Activated CD8-positive, alpha-beta memory T cell treated with anti-CD3 and anti-CD28 coated beads, Interleukin-2, amount 50 U/mL, for 1 hour (primary cell): ENCODE measurements at regions not wholly inside any gene's neighbourhood (a gene's known extent, or its start where the extent isn't known, plus 50 kb on each side); places are given as distances from the start of the nearest gene placed in this dataset.

Source experiments
- DNase-seq: peaks from one replicate; pipeline ENCODE4 v3.0.0-alpha.2; 2020; ENCODE audit errors: extremely low read depth

- no peak for DNase-seq
Observed at GRCh38 chr9:79196606-79197005, 375.2 kb upstream of the TLE4 start.

- no peak for DNase-seq
Observed at GRCh38 chr9:79200336-79200735, 371.4 kb upstream of the TLE4 start.

- no peak for DNase-seq
Observed at GRCh38 chr9:79201636-79202035, 370.1 kb upstream of the TLE4 start.

GRCh38 chr9:79208791-79209396 is 362.9 kb upstream of the TLE4 start:
- no peak for DNase-seq

GRCh38 chr9:79210541-79211243 is 361.1 kb upstream of the TLE4 start:
- no peak for DNase-seq

GRCh38 chr9:79213417-79214125 is 358.2 kb upstream of the TLE4 start:
- DNase-seq, result no peak

GRCh38 chr9:79215821-79216220 is 355.9 kb upstream of the TLE4 start:
- DNase-seq, result no peak

GRCh38 chr9:79220251-79220650 is 351.5 kb upstream of the TLE4 start:
- no peak for DNase-seq

- DNase-seq, result no peak
Observed at GRCh38 chr9:79220666-79221065, 351.1 kb upstream of the TLE4 start.

- DNase-seq, result no peak
Observed at GRCh38 chr9:79221084-79221483, 350.7 kb upstream of the TLE4 start.

- DNase-seq, result no peak
Observed at GRCh38 chr9:79222483-79222882, 349.3 kb upstream of the TLE4 start.

GRCh38 chr9:79224672-79225433 is 346.9 kb upstream of the TLE4 start:
- DNase-seq, result no peak

GRCh38 chr9:79233542-79233941 is 338.2 kb upstream of the TLE4 start:
- no peak for DNase-seq

GRCh38 chr9:79236466-79236865 is 335.3 kb upstream of the TLE4 start:
- no peak for DNase-seq

- no peak for DNase-seq
Observed at GRCh38 chr9:79237861-79238260, 333.9 kb upstream of the TLE4 start.

GRCh38 chr9:79240774-79241173 is 331.0 kb upstream of the TLE4 start:
- DNase-seq, result no peak

- DNase-seq, result no peak
Observed at GRCh38 chr9:79242489-79242888, 329.3 kb upstream of the TLE4 start.

GRCh38 chr9:79246170-79246569 is 325.6 kb upstream of the TLE4 start:
- no peak for DNase-seq

GRCh38 chr9:79247021-79247420 is 324.7 kb upstream of the TLE4 start:
- DNase-seq, result no peak

GRCh38 chr9:79250806-79251205 is 321.0 kb upstream of the TLE4 start:
- DNase-seq, result no peak

- no peak for DNase-seq
Observed at GRCh38 chr9:79254900-79255650, 316.7 kb upstream of the TLE4 start.
